ENCODE measurements at regions not wholly inside any gene's neighbourhood (a gene's known extent, or its start where the extent isn't known, plus 50 kb on each side); places are given as distances from the start of the nearest gene placed in this dataset.
A peak's percentile ranks its signal among the peaks of the same experiment; 100 is the strongest.

GRCh38 chr10:113379091-113379490 is 173.8 kb upstream of the HABP2 start:
- no peak for DNase-seq

- DNase-seq, result no peak
These were observed 171.4 kb upstream of the HABP2 start for GRCh38 chr10:113381416-113381815.

GRCh38 chr10:113381981-113382509 is 170.8 kb upstream of the HABP2 start:
- DNase-seq, result no peak

- DNase-seq, result no peak
These were observed 170.2 kb upstream of the HABP2 start for GRCh38 chr10:113382691-113383090.

GRCh38 chr10:113384181-113384580 is 168.7 kb upstream of the HABP2 start:
- DNase-seq, result no peak

- peak; percentile 24 for DNase-seq
These were observed 167.5 kb upstream of the HABP2 start for GRCh38 chr10:113385021-113385999.

- no peak for DNase-seq
These were observed 166.8 kb upstream of the HABP2 start for GRCh38 chr10:113386005-113386404.

- DNase-seq, result no peak
These were observed 162.9 kb upstream of the HABP2 start for GRCh38 chr10:113389969-113390368.

- no peak for DNase-seq
These were observed 162.0 kb upstream of the HABP2 start for GRCh38 chr10:113390896-113391295.

- DNase-seq, result no peak
These were observed 155.8 kb upstream of the HABP2 start for GRCh38 chr10:113397047-113397446.

- DNase-seq, result no peak
These were observed 153.8 kb upstream of the HABP2 start for GRCh38 chr10:113399065-113399464.

- DNase-seq, result no peak
These were observed 150.3 kb upstream of the HABP2 start for GRCh38 chr10:113402602-113403001.

- DNase-seq, result no peak
These were observed 145.6 kb upstream of the HABP2 start for GRCh38 chr10:113407218-113407617.

GRCh38 chr10:113409175-113409574 is 143.7 kb upstream of the HABP2 start:
- DNase-seq, result no peak

- no peak for DNase-seq
These were observed 142.2 kb upstream of the HABP2 start for GRCh38 chr10:113410618-113411017.

- DNase-seq, result no peak
These were observed 141.4 kb upstream of the HABP2 start for GRCh38 chr10:113411456-113411855.

GRCh38 chr10:113412161-113412560 is 140.7 kb upstream of the HABP2 start:
- no peak for DNase-seq

GRCh38 chr10:113414543-113414942 is 138.3 kb upstream of the HABP2 start:
- DNase-seq, result no peak

GRCh38 chr10:113415246-113415645 is 137.6 kb upstream of the HABP2 start:
- DNase-seq, result no peak

GRCh38 chr10:113420057-113420732 is 132.7 kb upstream of the HABP2 start:
- DNase-seq, result no peak

GRCh38 chr10:113420733-113421675 is 131.8 kb upstream of the HABP2 start:
- no peak for DNase-seq

- no peak for DNase-seq
These were observed 130.5 kb upstream of the HABP2 start for GRCh38 chr10:113422371-113422770.

Data from NCI-H2029 (cell line).